ENCODE measurements at regions not wholly inside any gene's neighbourhood (a gene's known extent, or its start where the extent isn't known, plus 50 kb on each side); places are given as distances from the start of the nearest gene placed in this dataset.

- no peak overlapping the region for H3K9ac ChIP-seq (ENCODE audit: low read depth in 1 of 2, low read length in 2 of 2)
- no peak overlapping the region for H3K27ac ChIP-seq (ENCODE audit: low read depth in 1 of 2, low read length in 2 of 2)
- no peak overlapping the region for H3K4me3 ChIP-seq (ENCODE audit: low read depth in 1 of 3, low read length in 3 of 3)
- TF ChIP-seq FOXA1 (IDR thresholded peaks at IDR 0.05) (no peak), SP1 (IDR thresholded peaks at IDR 0.05) (no peak), JUND (IDR thresholded peaks at IDR 0.05) (no peak), FOXA2 (IDR thresholded peaks at IDR 0.05) (no peak), NR2F2 (IDR thresholded peaks at IDR 0.05) (no peak), HNF4G (IDR thresholded peaks at IDR 0.05) (no peak), ATF3 (IDR thresholded peaks at IDR 0.05) (no peak), TAF1 (conservative IDR thresholded peaks at IDR 0.05) (no peak), ZBTB33 (IDR thresholded peaks at IDR 0.05) (no peak), EGR1 (IDR thresholded peaks at IDR 0.05; ENCODE audit: low read depth in 2 of 2) (no peak), MAX (IDR thresholded peaks at IDR 0.05) (no peak), YY1 (IDR thresholded peaks at IDR 0.05) (no peak), RXRA (IDR thresholded peaks at IDR 0.05) (no peak), GABPA (IDR thresholded peaks at IDR 0.05 in 1 of 2, conservative IDR thresholded peaks at IDR 0.05 in 1 of 2) (no peak), RAD21 (IDR thresholded peaks at IDR 0.05) (no peak)
- TF ChIP-seq, protein P1, sequence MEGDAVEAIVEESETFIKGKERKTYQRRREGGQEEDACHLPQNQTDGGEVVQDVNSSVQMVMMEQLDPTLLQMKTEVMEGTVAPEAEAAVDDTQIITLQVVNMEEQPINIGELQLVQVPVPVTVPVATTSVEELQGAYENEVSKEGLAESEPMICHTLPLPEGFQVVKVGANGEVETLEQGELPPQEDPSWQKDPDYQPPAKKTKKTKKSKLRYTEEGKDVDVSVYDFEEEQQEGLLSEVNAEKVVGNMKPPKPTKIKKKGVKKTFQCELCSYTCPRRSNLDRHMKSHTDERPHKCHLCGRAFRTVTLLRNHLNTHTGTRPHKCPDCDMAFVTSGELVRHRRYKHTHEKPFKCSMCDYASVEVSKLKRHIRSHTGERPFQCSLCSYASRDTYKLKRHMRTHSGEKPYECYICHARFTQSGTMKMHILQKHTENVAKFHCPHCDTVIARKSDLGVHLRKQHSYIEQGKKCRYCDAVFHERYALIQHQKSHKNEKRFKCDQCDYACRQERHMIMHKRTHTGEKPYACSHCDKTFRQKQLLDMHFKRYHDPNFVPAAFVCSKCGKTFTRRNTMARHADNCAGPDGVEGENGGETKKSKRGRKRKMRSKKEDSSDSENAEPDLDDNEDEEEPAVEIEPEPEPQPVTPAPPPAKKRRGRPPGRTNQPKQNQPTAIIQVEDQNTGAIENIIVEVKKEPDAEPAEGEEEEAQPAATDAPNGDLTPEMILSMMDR (IDR thresholded peaks at IDR 0.05; ENCODE audit: low read depth, low read length, missing input control), result no peak
- TF ChIP-seq, protein P2, sequence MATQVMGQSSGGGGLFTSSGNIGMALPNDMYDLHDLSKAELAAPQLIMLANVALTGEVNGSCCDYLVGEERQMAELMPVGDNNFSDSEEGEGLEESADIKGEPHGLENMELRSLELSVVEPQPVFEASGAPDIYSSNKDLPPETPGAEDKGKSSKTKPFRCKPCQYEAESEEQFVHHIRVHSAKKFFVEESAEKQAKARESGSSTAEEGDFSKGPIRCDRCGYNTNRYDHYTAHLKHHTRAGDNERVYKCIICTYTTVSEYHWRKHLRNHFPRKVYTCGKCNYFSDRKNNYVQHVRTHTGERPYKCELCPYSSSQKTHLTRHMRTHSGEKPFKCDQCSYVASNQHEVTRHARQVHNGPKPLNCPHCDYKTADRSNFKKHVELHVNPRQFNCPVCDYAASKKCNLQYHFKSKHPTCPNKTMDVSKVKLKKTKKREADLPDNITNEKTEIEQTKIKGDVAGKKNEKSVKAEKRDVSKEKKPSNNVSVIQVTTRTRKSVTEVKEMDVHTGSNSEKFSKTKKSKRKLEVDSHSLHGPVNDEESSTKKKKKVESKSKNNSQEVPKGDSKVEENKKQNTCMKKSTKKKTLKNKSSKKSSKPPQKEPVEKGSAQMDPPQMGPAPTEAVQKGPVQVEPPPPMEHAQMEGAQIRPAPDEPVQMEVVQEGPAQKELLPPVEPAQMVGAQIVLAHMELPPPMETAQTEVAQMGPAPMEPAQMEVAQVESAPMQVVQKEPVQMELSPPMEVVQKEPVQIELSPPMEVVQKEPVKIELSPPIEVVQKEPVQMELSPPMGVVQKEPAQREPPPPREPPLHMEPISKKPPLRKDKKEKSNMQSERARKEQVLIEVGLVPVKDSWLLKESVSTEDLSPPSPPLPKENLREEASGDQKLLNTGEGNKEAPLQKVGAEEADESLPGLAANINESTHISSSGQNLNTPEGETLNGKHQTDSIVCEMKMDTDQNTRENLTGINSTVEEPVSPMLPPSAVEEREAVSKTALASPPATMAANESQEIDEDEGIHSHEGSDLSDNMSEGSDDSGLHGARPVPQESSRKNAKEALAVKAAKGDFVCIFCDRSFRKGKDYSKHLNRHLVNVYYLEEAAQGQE (IDR thresholded peaks at IDR 0.05), result no peak
- peaks cover 0 to 13% (median 6%) of the 10 kb centered on the region in 4 donors for H3K4me1 ChIP-seq (ENCODE audit: control insufficient read depth in 4 of 4, insufficient read depth in 4 of 4, low read length in 3 of 4)
- 93% methylated on average over 11 of the region's 11 CpGs for WGBS
- no peaks in the 10 kb centered on the region for H3K36me3 ChIP-seq (ENCODE audit: control insufficient read depth in 4 of 4, insufficient read depth in 3 of 4, low read depth in 1 of 4, low read length in 3 of 4)
- peaks cover 0 to 2% (median 0%) of the 10 kb centered on the region in 4 donors for H3K27me3 ChIP-seq (ENCODE audit: control insufficient read depth in 4 of 4, insufficient read depth in 4 of 4, low read length in 3 of 4)
- DNase-seq (ENCODE audit: low spot score), result no peak
- H3K9me3 ChIP-seq (ENCODE audit: control insufficient read depth in 4 of 4, low read length in 3 of 4), result no peaks in the 10 kb centered on the region
Observed at GRCh38 chr7:153027210-153027609, 267.7 kb downstream of the ACTR3B start.

DNA sequence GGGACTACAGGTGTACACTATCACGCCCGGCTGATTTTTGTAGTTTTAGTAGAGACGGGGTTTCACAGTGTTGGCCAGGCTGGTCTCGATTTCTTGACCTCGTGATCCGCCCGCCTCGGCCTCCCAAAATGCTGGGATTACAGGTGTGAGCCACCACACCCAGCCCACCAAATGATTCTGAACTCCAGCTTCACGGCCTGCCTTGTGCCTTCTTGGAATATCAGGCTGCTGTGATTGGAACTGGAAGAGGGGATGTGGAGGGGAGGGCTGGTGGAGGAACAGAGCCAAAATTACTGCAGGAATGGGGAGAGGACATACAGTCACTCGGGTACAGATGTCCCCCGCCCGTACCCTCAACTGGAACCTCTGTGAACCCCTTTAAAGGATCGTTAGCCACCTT, 268.4 kb downstream of the ACTR3B start:
- Histone ChIP-seq H3K27ac (ENCODE audit: low read depth in 1 of 2, low read length in 2 of 2) (no peak overlapping the region), H3K36me3 (ENCODE audit: control insufficient read depth in 4 of 4, insufficient read depth in 3 of 4, low read depth in 1 of 4, low read length in 3 of 4) (no peaks in the 10 kb centered on the region), H3K27me3 (ENCODE audit: control insufficient read depth in 4 of 4, insufficient read depth in 4 of 4, low read length in 3 of 4) (peaks cover 0 to 2% (median 0%) of the 10 kb centered on the region in 4 donors), H3K9ac (ENCODE audit: low read depth in 1 of 2, low read length in 2 of 2) (no peak overlapping the region), H3K4me3 (ENCODE audit: low read depth in 1 of 3, low read length in 3 of 3) (no peak overlapping the region), H3K9me3 (ENCODE audit: control insufficient read depth in 4 of 4, low read length in 3 of 4) (no peaks in the 10 kb centered on the region), H3K4me1 (ENCODE audit: control insufficient read depth in 4 of 4, insufficient read depth in 4 of 4, low read length in 3 of 4) (peaks cover 0 to 13% (median 6%) of the 10 kb centered on the region in 4 donors)
- WGBS, result 95% methylated on average over 13 of the region's 13 CpGs
- DNase-seq (ENCODE audit: low spot score), result no peak
- no peak for TF ChIP-seq YY1 (IDR thresholded peaks at IDR 0.05)
- TF ChIP-seq TAF1 (conservative IDR thresholded peaks at IDR 0.05), result no peak
- TF ChIP-seq, protein P2 (IDR thresholded peaks at IDR 0.05), result no peak

Data from liver (tissue), 8 donors.